GM21390 (cell line): ENCODE measurements at regions not wholly inside any gene's neighbourhood (a gene's known extent, or its start where the extent isn't known, plus 50 kb on each side); places are given as distances from the start of the nearest gene placed in this dataset.

Source experiments
- ATAC-seq: cut with Tn5 transposase; IDR thresholded peaks from one replicate; pipeline ENCODE4 v1.9.1; 2021; ENCODE audit not compliant: unreplicated experiment

DNA sequence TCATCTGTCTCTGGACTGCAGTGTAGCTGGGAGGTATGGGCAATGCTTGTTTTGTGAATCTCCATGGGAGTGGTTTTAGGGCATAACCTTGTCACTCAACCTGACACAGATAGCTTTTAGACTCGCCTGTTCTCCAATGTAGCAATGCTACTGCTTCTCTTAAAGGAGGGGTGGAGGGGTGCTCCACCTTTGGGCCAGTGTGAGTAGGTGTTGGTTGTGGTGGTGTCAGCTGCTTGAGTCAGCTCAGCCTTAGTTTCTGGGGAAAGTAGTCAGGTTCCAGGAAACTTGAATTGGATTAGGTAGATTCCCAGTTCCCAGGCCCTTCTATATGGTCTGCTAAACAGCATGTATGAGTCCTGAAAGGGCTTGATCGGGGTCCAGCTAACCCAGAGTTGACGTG, 91.1 kb upstream of the PLPPR1 start:
- no peak for ATAC-seq

DNA sequence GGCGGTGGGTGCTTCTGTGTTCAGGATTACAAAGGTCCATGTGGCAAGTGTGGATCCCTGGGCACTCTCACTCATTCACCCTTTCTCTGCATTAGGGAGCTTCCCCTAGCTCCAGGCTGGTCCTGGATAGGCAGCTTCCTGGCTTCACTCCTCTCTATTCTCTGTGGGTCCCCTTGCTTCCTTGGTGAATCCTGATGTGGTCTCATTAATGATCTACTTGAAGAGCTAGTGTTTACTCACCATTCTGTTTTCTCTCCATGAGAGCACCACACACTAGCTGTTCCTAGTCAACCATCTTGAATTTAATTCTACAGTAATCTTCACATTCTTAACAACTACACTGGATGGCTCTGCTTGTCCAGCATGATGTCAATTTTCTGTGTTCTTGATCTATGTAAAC, 90.0 kb upstream of the PLPPR1 start:
- no peak for ATAC-seq

DNA sequence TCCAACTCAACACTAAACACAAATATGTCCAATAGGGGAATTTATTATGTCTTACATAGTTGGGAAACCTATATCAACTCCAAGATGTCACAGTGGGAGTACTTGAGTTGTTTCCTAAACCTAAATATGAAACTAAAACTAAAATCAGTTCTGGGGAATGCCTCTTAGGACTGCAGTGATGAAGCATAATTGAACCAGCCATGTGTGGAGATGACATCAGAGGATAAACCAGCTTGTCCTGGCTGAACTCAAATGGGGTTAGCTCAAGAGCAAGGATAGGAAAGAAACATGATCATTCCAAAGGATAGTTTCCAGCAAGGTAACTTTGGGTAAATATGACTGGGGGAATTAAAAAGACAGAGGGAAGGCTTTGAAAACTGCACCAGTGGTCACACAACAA, 88.9 kb upstream of the PLPPR1 start:
- no peak for ATAC-seq

DNA sequence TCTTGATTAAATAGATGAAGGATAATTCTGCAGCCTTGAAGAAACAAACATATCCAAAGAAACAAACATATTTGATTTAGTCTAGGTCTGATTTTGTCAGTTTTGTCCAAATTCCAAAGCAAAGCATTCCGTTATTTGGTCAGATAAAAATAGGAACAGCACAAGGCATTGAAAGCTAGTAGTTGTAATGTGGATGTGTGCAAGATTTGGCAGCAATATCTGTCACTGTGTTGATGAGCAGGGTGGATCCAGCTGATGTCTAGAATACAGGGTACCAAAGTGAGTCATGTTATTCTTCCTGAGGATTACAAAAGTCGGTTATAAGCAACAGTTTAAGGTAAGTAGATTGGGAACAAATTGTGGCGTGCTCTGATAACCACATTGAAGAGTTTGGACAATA, 69.3 kb upstream of the PLPPR1 start:
- ATAC-seq, result no peak
